NB4 (cell line): ENCODE measurements at regions not wholly inside any gene's neighbourhood (a gene's known extent, or its start where the extent isn't known, plus 50 kb on each side); places are given as distances from the start of the nearest gene placed in this dataset.

ENCODE experiments used
- DNase-seq: peaks from one replicate; pipeline ENCODE4 v3.0.0; 2010; ENCODE audit warnings: low read depth
- H3K4me3 ChIP-seq: one replicate; pipeline ENCODE4 v1.5.1; 2011; ENCODE audit warnings: mild to moderate bottlenecking, low read depth, low read length, moderate library complexity
- MAX ChIP-seq: IDR thresholded peaks from 2 replicates; pipeline ENCODE4 v1.6.1; 2011; ENCODE audit warnings: low read depth, low read length
- MYC ChIP-seq: IDR thresholded peaks from 2 replicates; pipeline ENCODE4 v1.6.1; 2011; ENCODE audit warnings: low read depth, low read length
- POLR2A ChIP-seq: IDR thresholded peaks from 2 replicates; pipeline ENCODE4 v1.6.1; 2011; ENCODE audit warnings: mild to moderate bottlenecking; ENCODE audit not compliant: insufficient read length; ENCODE audit errors: extremely low read depth
- TF ChIP-seq, protein P1 (sequence below): IDR thresholded peaks from one replicate; pipeline ENCODE4 v1.5.1; 2012; ENCODE audit warnings: low read depth, low read length

- TF ChIP-seq MAX (no peak), POLR2A (no peak)
- H3K4me3 ChIP-seq: no peak overlapping the region
- DNase-seq: no peak
Measured at GRCh38 chr12:58567189-58567588, 353.1 kb downstream of the LRIG3 start.

DNA sequence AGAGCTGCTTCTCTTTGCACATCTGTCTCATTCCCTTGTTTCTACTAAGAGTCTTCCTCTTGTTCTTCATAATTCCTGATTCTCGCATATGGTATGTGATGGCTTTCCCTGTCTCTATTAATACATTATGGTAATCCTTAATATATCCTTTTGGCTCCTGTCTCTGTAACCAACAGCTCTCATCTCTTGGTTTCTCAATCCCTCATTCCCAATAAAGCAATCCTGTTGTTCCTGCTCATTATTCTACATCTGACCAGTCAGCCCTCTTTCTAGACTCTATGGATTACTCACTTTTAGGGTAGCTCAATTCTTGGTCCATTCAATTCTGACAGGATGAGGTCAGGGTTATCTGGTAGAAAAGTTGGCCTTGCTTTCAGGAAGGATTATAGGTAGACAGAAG, 349.9 kb downstream of the LRIG3 start:
- DNase-seq: no peak
- H3K4me3 ChIP-seq: no peak overlapping the region
- TF ChIP-seq MYC (no peak), MAX (no peak), POLR2A (no peak)
- TF ChIP-seq, protein P1, sequence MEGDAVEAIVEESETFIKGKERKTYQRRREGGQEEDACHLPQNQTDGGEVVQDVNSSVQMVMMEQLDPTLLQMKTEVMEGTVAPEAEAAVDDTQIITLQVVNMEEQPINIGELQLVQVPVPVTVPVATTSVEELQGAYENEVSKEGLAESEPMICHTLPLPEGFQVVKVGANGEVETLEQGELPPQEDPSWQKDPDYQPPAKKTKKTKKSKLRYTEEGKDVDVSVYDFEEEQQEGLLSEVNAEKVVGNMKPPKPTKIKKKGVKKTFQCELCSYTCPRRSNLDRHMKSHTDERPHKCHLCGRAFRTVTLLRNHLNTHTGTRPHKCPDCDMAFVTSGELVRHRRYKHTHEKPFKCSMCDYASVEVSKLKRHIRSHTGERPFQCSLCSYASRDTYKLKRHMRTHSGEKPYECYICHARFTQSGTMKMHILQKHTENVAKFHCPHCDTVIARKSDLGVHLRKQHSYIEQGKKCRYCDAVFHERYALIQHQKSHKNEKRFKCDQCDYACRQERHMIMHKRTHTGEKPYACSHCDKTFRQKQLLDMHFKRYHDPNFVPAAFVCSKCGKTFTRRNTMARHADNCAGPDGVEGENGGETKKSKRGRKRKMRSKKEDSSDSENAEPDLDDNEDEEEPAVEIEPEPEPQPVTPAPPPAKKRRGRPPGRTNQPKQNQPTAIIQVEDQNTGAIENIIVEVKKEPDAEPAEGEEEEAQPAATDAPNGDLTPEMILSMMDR: no peak

DNA sequence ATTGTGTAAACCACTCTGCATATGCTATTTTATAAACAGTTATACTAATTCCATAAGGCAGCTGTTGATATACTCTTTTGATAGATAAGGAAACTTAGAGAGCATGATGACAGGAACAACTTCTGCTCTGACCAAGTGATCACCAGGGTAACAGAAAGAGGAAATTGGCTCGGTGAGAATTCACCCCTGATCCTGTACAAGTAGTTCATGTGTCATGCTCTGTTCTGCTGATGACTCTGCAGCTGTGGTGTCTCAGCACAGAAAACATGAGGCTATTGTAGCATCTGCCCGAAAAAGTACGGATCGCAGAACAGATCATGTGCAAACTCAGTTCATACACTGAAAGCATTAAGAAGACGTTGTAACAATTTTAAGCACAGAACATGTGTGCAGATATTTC, 345.0 kb downstream of the LRIG3 start:
- DNase-seq: peak; percentile 30
- TF ChIP-seq MAX (no peak), MYC (no peak)
- TF ChIP-seq, protein P1: no peak

DNA sequence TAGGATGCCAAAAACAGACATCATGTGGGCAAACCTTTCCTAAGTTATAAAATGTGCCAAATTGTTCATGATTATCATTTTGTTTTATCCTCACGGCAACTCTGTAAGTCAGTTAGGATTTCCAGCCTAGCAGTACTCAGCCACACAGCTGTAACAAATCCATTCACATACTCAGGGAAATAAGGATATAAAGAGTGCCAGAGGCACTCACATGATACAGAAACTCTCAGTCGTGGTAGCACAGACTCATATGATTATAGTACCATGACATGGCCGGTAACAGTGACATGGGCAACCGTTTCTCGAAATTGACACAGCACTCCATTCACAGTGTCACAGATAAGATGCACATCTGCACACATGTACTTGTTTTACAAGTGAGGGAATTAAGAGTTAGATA, 344.2 kb downstream of the LRIG3 start:
- TF ChIP-seq MYC: no peak
- TF ChIP-seq POLR2A: no peak
- TF ChIP-seq, protein P1: no peak
- no peak for TF ChIP-seq MAX
- DNase-seq: no peak
- H3K4me3 ChIP-seq: no peak overlapping the region

More for the DNA sequence above, 345.0 kb downstream of the LRIG3 start:
- no peak overlapping the region for H3K4me3 ChIP-seq

DNA sequence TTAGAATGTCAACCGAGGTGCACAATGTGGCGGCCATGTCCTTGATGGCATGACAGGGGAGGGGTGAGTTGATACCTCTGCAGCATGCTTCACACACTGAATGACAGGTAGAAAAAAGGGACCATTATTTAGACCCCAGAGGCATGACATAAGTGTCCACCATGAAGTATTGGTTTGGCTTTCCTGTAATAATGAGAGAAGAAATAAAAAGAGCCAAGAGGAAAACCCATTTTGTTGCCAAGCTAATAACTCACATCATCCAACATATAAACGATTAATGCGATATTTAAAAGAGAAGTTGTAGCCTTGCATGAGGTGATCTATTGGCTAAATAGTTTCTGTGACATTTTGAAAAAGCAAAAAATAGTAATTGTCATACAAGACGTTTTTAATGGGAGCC, 343.4 kb downstream of the LRIG3 start:
- DNase-seq: no peak
- H3K4me3 ChIP-seq: no peak overlapping the region
- TF ChIP-seq POLR2A: no peak

DNA sequence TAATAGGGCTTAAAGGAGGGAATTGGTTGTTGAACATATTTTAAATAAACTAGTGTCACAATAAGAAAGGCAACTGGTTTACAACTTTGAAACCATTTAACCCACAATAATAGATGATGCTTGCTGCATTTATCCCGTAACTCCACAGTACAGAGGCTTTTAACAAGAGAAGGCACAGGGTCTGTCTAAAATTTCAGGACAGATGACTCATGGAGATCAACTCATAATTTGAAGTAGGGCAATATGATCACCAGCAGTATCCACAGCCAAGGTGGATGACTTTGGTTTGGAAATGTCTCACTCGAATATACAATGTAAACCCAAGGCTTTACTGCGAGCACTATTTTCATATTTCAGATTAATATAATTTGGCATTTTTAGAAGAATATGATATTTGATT, 340.2 kb downstream of the LRIG3 start:
- TF ChIP-seq MYC: no peak
- TF ChIP-seq POLR2A: no peak
- TF ChIP-seq, protein P1: no peak
- TF ChIP-seq MAX: no peak
- no peak overlapping the region for H3K4me3 ChIP-seq
- no peak for DNase-seq

GRCh38 chr12:58583529-58583928, 336.8 kb downstream of the LRIG3 start:
- no peak overlapping the region for H3K4me3 ChIP-seq
- TF ChIP-seq POLR2A (no peak), MAX (no peak), MYC (no peak)
- TF ChIP-seq, protein P1: no peak
- DNase-seq: no peak
